ENCODE measurements at regions not wholly inside any gene's neighbourhood (a gene's known extent, or its start where the extent isn't known, plus 50 kb on each side); places are given as distances from the start of the nearest gene placed in this dataset.

GRCh38 chr13:29936956-29937355, 86.5 kb upstream of the UBL3 start:
- TF ChIP-seq CTCF (conservative IDR thresholded peaks at IDR 0.05; ENCODE audit: low read length) = no peak
- no peak for TF ChIP-seq EZH2phosphoT487 (IDR thresholded peaks at IDR 0.05; ENCODE audit: borderline replicate concordance, low read depth, low read length)

All from OCI-LY7 (cell line).